GM12865 (cell line): ENCODE measurements at regions not wholly inside any gene's neighbourhood (a gene's known extent, or its start where the extent isn't known, plus 50 kb on each side); places are given as distances from the start of the nearest gene placed in this dataset.

Experiments
- DNase-seq: peaks from one replicate; pipeline ENCODE4 v3.0.0; 2010; ENCODE audit warnings: low read depth
- H3K4me3 ChIP-seq: 2 replicates; pipeline ENCODE4 v1.5.1; 2011; ENCODE audit warnings: mild to moderate bottlenecking, low read depth, low read length, control low read depth
- TF ChIP-seq, protein P1 (sequence below): IDR thresholded peaks from 2 replicates; pipeline ENCODE4 v1.5.1; 2011; ENCODE audit warnings: low read length, control low read depth, low read depth, inconsistent platforms; ENCODE audit not compliant: insufficient read depth; ENCODE audit errors: missing control alignments

DNA sequence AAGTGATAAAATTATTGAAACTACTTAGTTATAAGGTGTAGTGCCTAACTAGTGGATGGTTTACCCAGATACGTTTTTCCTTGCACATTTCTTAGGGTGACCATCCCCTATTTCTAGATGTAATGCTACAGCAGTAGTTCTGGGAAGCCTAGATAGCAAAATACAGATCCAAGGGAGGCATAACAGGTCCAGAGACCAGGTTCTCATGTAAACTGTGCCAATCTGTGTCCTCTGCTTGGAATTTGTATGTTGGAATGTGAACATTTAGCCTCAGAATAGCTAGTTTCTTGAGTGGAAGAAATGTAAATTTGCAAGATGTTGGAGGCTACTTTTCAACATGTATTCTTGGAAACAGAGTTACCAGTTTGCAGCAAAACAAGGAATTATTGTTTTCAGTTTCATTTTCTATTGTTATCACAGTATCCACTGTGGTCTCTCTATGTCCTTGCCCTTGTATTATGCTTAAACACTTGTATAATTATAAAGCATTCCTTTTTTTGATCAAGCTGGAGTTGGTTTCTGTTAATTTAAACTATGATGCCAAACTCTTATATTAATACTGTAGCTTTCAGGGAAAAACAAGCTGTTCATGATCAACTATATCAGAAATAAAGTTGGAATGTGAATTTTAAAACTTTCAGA, 102.0 kb upstream of the BRINP3 start:
- no peak overlapping the region for H3K4me3 ChIP-seq
- DNase-seq, result no peak
- TF ChIP-seq, protein P1, sequence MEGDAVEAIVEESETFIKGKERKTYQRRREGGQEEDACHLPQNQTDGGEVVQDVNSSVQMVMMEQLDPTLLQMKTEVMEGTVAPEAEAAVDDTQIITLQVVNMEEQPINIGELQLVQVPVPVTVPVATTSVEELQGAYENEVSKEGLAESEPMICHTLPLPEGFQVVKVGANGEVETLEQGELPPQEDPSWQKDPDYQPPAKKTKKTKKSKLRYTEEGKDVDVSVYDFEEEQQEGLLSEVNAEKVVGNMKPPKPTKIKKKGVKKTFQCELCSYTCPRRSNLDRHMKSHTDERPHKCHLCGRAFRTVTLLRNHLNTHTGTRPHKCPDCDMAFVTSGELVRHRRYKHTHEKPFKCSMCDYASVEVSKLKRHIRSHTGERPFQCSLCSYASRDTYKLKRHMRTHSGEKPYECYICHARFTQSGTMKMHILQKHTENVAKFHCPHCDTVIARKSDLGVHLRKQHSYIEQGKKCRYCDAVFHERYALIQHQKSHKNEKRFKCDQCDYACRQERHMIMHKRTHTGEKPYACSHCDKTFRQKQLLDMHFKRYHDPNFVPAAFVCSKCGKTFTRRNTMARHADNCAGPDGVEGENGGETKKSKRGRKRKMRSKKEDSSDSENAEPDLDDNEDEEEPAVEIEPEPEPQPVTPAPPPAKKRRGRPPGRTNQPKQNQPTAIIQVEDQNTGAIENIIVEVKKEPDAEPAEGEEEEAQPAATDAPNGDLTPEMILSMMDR, result no peak

DNA sequence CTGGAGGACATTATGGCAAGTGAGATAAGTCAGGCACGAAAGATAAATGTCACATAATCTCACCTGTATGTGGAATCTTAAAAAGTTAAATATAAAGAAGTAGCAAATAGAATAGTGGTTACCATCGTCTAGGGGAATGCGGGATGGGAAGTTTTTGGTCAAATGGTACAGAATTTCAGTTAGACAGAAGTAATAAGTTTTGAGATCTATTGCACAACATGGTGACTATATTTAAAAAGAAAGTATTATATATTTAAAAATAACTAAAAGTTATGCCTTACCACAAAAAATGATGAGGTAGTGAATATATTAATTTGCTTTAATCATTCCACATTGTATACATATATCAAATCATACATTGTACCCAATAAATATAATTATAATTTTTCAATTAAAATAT, 106.2 kb upstream of the BRINP3 start:
- no peak overlapping the region for H3K4me3 ChIP-seq
- DNase-seq, result no peak
- TF ChIP-seq, protein P1, result no peak

DNA sequence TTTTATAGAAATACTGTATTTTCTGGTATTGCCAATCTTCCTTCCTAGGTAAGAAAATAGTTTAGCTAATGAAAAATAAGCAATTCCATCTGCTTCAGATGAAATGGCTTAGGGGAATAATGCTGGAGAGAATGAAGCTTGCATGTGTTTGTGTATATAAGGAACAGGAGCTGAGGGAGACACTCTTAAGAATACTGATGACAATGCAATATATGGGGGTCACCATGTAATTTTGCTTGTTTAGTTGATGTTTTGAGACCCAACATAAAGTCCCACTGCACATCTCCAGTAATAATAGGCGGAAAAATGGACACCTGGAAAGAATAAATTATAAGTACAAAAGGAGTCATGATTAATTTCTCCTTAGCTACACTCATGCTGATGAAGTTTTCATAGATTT, 110.8 kb upstream of the BRINP3 start:
- no peak for DNase-seq
- TF ChIP-seq, protein P1, result no peak
- H3K4me3 ChIP-seq, result no peak overlapping the region

DNA sequence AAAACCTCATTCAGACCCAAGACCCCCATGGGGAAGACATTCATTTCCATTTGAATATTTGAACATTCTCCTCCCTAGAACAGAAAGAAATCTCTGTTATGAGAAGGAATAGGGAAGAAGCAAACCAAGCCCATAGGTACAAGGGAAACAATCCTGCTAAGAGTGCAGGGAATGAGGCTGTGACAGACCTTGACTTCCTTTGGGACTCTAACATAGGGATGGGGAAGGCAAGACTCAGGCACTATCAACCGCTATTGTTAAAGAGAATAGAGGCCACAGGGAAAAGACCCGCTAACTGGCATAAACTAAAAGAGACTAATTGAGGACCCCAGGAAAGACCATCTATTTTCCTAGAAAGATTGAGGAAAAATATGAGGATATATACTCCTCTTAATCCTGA, 117.8 kb upstream of the BRINP3 start:
- TF ChIP-seq, protein P1, result no peak
- no peak overlapping the region for H3K4me3 ChIP-seq
- DNase-seq, result no peak

DNA sequence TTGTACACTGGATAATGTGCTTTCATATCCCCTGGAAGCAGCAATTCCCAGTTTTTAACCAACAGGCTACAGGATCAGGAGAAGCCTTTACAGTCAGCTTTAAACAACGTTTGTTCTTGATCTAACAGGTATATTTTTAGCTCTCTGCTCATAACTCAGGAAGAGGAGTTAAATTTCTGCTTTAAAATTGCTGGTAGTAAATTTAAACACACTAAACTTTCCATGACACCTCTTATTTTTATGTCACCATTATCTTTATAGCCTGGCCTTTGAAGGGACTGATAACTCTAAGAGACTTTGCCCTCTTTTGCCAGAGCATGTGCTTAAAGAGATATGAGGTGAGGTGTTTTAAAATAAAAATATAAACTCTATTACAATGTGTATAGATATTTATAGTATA, 119.6 kb upstream of the BRINP3 start:
- TF ChIP-seq, protein P1, result no peak
- no peak for DNase-seq
- no peak overlapping the region for H3K4me3 ChIP-seq

DNA sequence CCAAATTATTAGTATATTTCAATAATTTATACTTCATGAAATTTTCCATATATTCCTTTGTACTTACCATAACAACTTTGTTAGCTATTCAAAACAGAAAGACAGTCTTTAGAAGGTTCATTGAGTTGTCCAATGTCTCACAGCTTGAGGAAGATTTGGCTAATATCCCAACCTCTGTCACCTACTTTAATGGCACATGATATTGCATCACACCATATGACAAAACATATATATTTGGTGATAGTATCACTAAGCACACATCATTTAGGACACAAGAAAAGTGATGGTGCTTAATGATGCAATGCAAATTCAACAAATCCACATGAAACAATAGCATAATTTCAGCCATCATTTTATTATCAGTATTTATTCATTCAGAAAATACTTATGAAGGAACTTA, 122.0 kb upstream of the BRINP3 start:
- TF ChIP-seq, protein P1, result no peak
- DNase-seq, result no peak

DNA sequence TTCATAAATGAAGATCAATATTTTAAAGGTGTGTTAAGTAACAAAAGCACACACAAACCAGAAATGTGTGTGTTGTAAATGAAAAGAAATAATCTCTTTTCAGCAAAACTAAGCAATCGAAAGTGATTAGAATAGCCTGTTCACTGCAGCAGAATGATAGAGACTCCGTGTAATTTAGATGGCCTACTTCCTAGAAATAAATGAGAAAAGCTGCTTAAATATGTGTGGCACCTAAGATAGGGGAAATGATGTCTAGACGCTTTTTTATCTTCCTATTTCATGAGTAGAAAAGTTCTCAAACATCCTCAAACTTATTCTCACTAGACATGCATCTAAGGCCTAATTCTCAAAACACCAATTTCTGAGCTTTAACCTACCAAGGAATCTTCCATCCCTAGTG, 124.7 kb upstream of the BRINP3 start:
- no peak for DNase-seq
- H3K4me3 ChIP-seq, result no peak overlapping the region
- TF ChIP-seq, protein P1, result no peak

More for the DNA sequence above, 122.0 kb upstream of the BRINP3 start:
- H3K4me3 ChIP-seq, result no peak overlapping the region
